Natural killer cell (primary cell): ENCODE measurements at regions not wholly inside any gene's neighbourhood (a gene's known extent, or its start where the extent isn't known, plus 50 kb on each side); places are given as distances from the start of the nearest gene placed in this dataset.

Source experiments
- ATAC-seq, 3 donors: fragments of 150-1000 bp in 2 of 3; fragments of 200-7000 bp in 1 of 3; cut with Tn5 transposase; 1 replicate in 1 of 3; 2 replicates in 2 of 3; pipeline ENCODE4 v1.10.0; 2021; ENCODE audit warnings: mild to moderate bottlenecking in 2 of 3, moderate library complexity in 2 of 3
- DNase-seq, 2 donors: peaks; one replicate each; pipeline versions ENCODE4 v3.0.0 to v3.0.0-alpha.2; 2013 to 2021; ENCODE audit warnings: mixed read lengths in 1 of 2
- H3K27ac ChIP-seq: one replicate; pipeline ENCODE4 v1.5.1; 2013; ENCODE audit warnings: mild to moderate bottlenecking, low read length
- H3K27me3 ChIP-seq: one replicate; pipeline ENCODE4 v1.6.1; 2013; ENCODE audit warnings: low read length; ENCODE audit not compliant: control insufficient read depth, insufficient read depth
- H3K36me3 ChIP-seq: one replicate; pipeline ENCODE4 v1.6.1; 2013; ENCODE audit warnings: low read length; ENCODE audit not compliant: control insufficient read depth, insufficient read depth
- H3K4me1 ChIP-seq: one replicate; pipeline ENCODE4 v1.6.1; 2013; ENCODE audit warnings: low read length; ENCODE audit not compliant: control insufficient read depth, insufficient read depth
- H3K4me3 ChIP-seq: one replicate; pipeline ENCODE4 v1.5.1; 2013; ENCODE audit warnings: low read length
- H3K9me3 ChIP-seq: one replicate; pipeline ENCODE4 v1.6.1; 2013; ENCODE audit warnings: low read length; ENCODE audit not compliant: control insufficient read depth, insufficient read depth
- H3K27ac Mint-ChIP-seq, 2 donors: one replicate each; pipeline ENCODE4 v1.8.0; 2022; ENCODE audit warnings: mild to moderate bottlenecking in 2 of 2, mixed read lengths in 2 of 2, moderate library complexity in 1 of 2
- H3K27me3 Mint-ChIP-seq, 2 donors: one replicate each; pipeline ENCODE4 v1.8.0; 2022; ENCODE audit warnings: low read depth in 2 of 2, mixed read lengths in 2 of 2
- H3K36me3 Mint-ChIP-seq: one replicate; pipeline ENCODE4 v1.8.0; 2022; ENCODE audit warnings: mixed read lengths
- H3K4me1 Mint-ChIP-seq, 2 donors: one replicate each; pipeline ENCODE4 v1.8.0; 2022; ENCODE audit warnings: mixed read lengths in 2 of 2
- H3K4me3 Mint-ChIP-seq: one replicate; pipeline ENCODE4 v1.8.0; 2022; ENCODE audit warnings: mild to moderate bottlenecking, moderate library complexity, mixed read lengths
- H3K9me3 Mint-ChIP-seq, 2 donors: one replicate each; pipeline ENCODE4 v1.8.0; 2022; ENCODE audit warnings: mixed read lengths in 2 of 2
- CTCF ChIP-seq: fragments of 200-600 bp; IDR thresholded peaks from one replicate; pipeline ENCODE4 v1.8.0; 2022; ENCODE audit warnings: antibody characterized with exemption
- WGBS: methylation state at CpG from one replicate; pipeline ENCODE4 v1.1.7; 2013; ENCODE audit warnings: missing lambda C conversion rate; ENCODE audit not compliant: insufficient coverage; 5-methylcytosine and 5-hydroxymethylcytosine counted together
- intact Hi-C: fragments of 100-400 bp; cut with micrococcal nuclease; formaldehyde crosslinking; loops from one replicate; pipeline ENCODE4 v1.14.2; 2022

- no peaks in the 10 kb centered on the region for H3K27me3 ChIP-seq
- TF ChIP-seq CTCF = no peak
- no peak for DNase-seq
- H3K4me3 ChIP-seq = no peak overlapping the region
- no peaks in the 10 kb centered on the region for H3K36me3 ChIP-seq
- no peaks in the 10 kb centered on the region for H3K9me3 ChIP-seq
- no peaks in the 10 kb centered on the region for H3K36me3 Mint-ChIP-seq
- no peak overlapping the region for H3K27ac Mint-ChIP-seq
- no peaks in the 10 kb centered on the region for H3K9me3 Mint-ChIP-seq
- no peaks in the 10 kb centered on the region for H3K4me1 Mint-ChIP-seq
- H3K4me1 ChIP-seq = no peaks in the 10 kb centered on the region
- WGBS = 54% methylated on average over 2 of the region's 4 CpGs
- intact Hi-C loops = no loop called here
- no peak for ATAC-seq
- H3K4me3 Mint-ChIP-seq = no peak overlapping the region
- H3K27me3 Mint-ChIP-seq = peaks cover 0 to 14% of the 10 kb centered on the region in 2 donors
- no peak overlapping the region for H3K27ac ChIP-seq
These were observed 139.0 kb upstream of the ZFHX3 start for GRCh38 chr16:73186752-73187601.

- H3K27ac Mint-ChIP-seq = no peak overlapping the region
- intact Hi-C loops = no loop called here
- H3K36me3 ChIP-seq = no peaks in the 10 kb centered on the region
- peaks cover 0 to 7% of the 10 kb centered on the region in 2 donors for H3K27me3 Mint-ChIP-seq
- TF ChIP-seq CTCF = no peak
- no peaks in the 10 kb centered on the region for H3K36me3 Mint-ChIP-seq
- ATAC-seq (no peak), DNase-seq (no peak)
- H3K4me3 Mint-ChIP-seq = no peak overlapping the region
- no peaks in the 10 kb centered on the region for H3K4me1 ChIP-seq
- no peak overlapping the region for H3K4me3 ChIP-seq
- no peaks in the 10 kb centered on the region for H3K9me3 Mint-ChIP-seq
- H3K27ac ChIP-seq = no peak overlapping the region
- no peaks in the 10 kb centered on the region for H3K9me3 ChIP-seq
- 92% methylated on average over 11 of the region's 11 CpGs for WGBS
- H3K4me1 Mint-ChIP-seq = no peaks in the 10 kb centered on the region
- no peaks in the 10 kb centered on the region for H3K27me3 ChIP-seq
These were observed 137.8 kb upstream of the ZFHX3 start for GRCh38 chr16:73185737-73186136.

GRCh38 chr16:73183611-73184092 is 135.7 kb upstream of the ZFHX3 start:
- Mint-ChIP-seq H3K27ac (no peak overlapping the region), H3K9me3 (no peaks in the 10 kb centered on the region), H3K4me1 (no peaks in the 10 kb centered on the region), H3K27me3 (peaks cover 0 to 2% of the 10 kb centered on the region in 2 donors), H3K4me3 (no peak overlapping the region), H3K36me3 (no peaks in the 10 kb centered on the region)
- 88% methylated on average over 17 of the region's 17 CpGs for WGBS
- Histone ChIP-seq H3K4me3 (no peak overlapping the region), H3K4me1 (no peaks in the 10 kb centered on the region), H3K36me3 (no peaks in the 10 kb centered on the region), H3K27ac (no peak overlapping the region), H3K27me3 (no peaks in the 10 kb centered on the region), H3K9me3 (no peaks in the 10 kb centered on the region)
- TF ChIP-seq CTCF = no peak
- intact Hi-C loops = no loop called here
- ATAC-seq = no peak
- no peak for DNase-seq
